ENCODE measurements at regions not wholly inside any gene's neighbourhood (a gene's known extent, or its start where the extent isn't known, plus 50 kb on each side); places are given as distances from the start of the nearest gene placed in this dataset.

DNA sequence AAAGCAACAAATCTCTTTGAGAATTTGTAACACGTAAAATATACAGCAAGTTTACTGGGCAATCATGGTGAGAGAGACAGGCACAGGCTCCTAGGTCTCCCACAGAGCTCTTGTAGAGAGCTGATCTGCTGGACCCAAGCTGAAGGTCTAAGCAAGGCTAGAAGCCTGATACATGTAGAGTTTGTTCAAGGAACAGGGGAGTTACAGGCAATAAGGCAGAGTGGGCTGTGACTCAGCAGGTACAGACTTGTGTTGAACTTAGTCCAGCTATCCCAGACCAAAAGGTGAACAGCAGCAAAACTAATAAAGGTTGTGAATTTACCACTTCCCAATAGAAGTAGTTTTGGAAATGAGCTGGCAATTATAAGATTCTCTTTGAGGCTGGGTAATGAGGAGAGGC lies 273.6 kb downstream of the GRIN2B start:
- H3K4me3 ChIP-seq = no peak overlapping the region
- H3K27me3 ChIP-seq = no peaks in the 10 kb centered on the region
- DNase-seq (ENCODE audit: low spot score in 2 of 2) = no peak
- H3K27ac ChIP-seq = no peak overlapping the region
- intact Hi-C loops (cut with DNase I; ENCODE audit: low total_unique reads) = loop anchor here (5.0 kb wide), 1 partner anchor 921 kb away; the partner anchor contains the start of gene APOLD1
- H3K4me1 ChIP-seq = no peaks in the 10 kb centered on the region
- no peaks in the 10 kb centered on the region for H3K36me3 ChIP-seq
- TF ChIP-seq POLR2AphosphoS5 (IDR thresholded peaks at IDR 0.05) (no peak), POLR2A (IDR thresholded peaks at IDR 0.05) (no peak)
- TF ChIP-seq, protein P1, sequence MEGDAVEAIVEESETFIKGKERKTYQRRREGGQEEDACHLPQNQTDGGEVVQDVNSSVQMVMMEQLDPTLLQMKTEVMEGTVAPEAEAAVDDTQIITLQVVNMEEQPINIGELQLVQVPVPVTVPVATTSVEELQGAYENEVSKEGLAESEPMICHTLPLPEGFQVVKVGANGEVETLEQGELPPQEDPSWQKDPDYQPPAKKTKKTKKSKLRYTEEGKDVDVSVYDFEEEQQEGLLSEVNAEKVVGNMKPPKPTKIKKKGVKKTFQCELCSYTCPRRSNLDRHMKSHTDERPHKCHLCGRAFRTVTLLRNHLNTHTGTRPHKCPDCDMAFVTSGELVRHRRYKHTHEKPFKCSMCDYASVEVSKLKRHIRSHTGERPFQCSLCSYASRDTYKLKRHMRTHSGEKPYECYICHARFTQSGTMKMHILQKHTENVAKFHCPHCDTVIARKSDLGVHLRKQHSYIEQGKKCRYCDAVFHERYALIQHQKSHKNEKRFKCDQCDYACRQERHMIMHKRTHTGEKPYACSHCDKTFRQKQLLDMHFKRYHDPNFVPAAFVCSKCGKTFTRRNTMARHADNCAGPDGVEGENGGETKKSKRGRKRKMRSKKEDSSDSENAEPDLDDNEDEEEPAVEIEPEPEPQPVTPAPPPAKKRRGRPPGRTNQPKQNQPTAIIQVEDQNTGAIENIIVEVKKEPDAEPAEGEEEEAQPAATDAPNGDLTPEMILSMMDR (IDR thresholded peaks at IDR 0.05) = no peak
- H3K9me3 ChIP-seq = no peaks in the 10 kb centered on the region

DNA sequence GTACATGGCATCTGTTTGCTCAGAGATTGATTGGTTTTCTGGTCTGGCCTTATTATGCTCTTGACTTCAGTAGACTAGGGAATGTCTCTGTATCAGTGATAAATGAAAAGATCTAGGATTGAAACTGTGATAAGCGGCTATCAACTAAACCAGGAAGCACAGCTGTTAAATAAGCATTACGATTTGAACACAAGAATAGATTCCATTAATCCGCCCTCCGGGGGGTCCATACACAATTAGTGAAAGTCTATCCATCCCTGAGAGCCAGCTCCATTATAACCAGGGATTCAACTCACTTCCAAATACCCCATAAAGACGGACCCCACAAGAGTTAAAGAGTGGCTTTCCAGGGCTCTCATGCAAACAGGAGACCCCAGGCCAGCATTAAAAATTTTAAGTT lies 279.0 kb downstream of the GRIN2B start:
- Histone ChIP-seq H3K4me1 (no peaks in the 10 kb centered on the region), H3K27me3 (no peaks in the 10 kb centered on the region), H3K27ac (no peak overlapping the region), H3K9me3 (no peaks in the 10 kb centered on the region), H3K4me3 (no peak overlapping the region), H3K36me3 (no peaks in the 10 kb centered on the region)
- no peak for TF ChIP-seq POLR2AphosphoS5 (IDR thresholded peaks at IDR 0.05)
- TF ChIP-seq, protein P1 (IDR thresholded peaks at IDR 0.05) = no peak
- no peak for TF ChIP-seq POLR2A (IDR thresholded peaks at IDR 0.05)
- intact Hi-C loops (cut with DNase I; ENCODE audit: low total_unique reads) = no loop called here
- no peak for DNase-seq (ENCODE audit: low spot score in 2 of 2)

DNA sequence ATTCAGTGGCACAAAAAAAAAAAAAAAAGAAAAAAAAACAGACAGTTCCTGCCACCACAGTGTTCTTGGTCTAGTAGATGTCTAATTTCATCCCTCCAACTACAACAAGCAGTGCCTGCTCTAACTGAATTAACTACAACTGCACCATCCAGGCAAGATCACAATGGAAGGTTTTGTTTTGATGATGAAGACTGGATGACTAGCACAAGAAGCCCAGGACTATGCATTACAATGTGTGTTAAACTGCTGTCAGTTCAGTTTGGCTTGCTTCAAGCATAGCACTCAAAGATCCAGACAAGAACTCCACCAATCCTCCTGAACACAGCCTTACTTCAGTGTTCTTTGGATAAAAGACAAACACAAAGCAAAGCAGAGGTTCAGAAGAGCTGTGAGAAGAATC lies 279.9 kb downstream of the GRIN2B start:
- intact Hi-C loops (cut with DNase I; ENCODE audit: low total_unique reads) = no loop called here
- H3K4me1 ChIP-seq = no peaks in the 10 kb centered on the region
- H3K27me3 ChIP-seq = no peaks in the 10 kb centered on the region
- H3K27ac ChIP-seq = no peak overlapping the region
- TF ChIP-seq POLR2AphosphoS5 (IDR thresholded peaks at IDR 0.05) (no peak), POLR2A (IDR thresholded peaks at IDR 0.05) (no peak)
- TF ChIP-seq, protein P1 (IDR thresholded peaks at IDR 0.05) = no peak
- no peaks in the 10 kb centered on the region for H3K36me3 ChIP-seq
- no peak overlapping the region for H3K4me3 ChIP-seq
- no peak for DNase-seq (ENCODE audit: low spot score in 2 of 2)
- no peaks in the 10 kb centered on the region for H3K9me3 ChIP-seq

DNA sequence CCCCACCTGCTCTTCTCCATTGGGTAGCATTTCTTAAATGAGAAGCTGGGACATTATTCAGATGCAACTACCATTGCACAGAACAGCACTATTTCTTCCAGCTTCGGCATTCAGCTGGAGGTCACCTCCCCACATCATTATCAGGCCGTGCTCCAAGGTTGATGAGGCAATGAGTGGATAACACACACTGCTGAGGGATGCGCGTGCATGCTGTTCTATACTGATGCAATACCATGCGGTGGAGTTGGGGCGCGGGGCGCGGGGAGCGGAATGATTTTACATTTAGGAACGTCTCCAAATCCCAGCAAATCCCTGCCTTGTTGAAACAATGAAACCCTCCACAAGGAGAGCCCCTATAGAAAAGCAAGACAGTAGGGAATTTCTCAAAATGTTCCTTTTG lies 283.4 kb downstream of the GRIN2B start:
- TF ChIP-seq, protein P1 (IDR thresholded peaks at IDR 0.05) = no peak
- TF ChIP-seq POLR2A (IDR thresholded peaks at IDR 0.05) = no peak
- TF ChIP-seq POLR2AphosphoS5 (IDR thresholded peaks at IDR 0.05) = no peak
- peaks cover 0 to 3% of the 10 kb centered on the region in 2 donors for H3K27me3 ChIP-seq
- no peak overlapping the region for H3K4me3 ChIP-seq
- H3K9me3 ChIP-seq = no peaks in the 10 kb centered on the region
- no peak overlapping the region for H3K27ac ChIP-seq
- H3K36me3 ChIP-seq = no peaks in the 10 kb centered on the region
- H3K4me1 ChIP-seq = no peaks in the 10 kb centered on the region
- no peak for DNase-seq (ENCODE audit: low spot score in 2 of 2)
- intact Hi-C loops (cut with DNase I; ENCODE audit: low total_unique reads) = no loop called here

DNA sequence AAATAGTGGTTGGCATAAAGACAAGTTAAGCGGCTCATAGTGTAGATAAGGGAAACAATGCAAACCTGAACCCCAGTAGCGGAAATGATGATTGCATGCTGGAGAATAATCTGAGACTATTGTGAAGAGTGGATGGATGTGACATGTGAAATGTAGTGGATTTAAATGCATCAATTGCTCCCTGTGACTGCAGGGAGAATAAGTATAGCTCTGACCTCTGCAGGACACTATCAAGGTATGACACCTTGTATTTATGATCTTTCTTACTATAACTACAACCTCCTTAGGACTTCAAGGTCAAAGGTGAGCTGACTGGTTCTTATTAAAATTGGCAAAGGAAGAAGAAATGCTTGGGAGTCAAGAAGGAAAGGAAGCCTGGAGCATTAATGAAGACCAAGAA lies 285.6 kb downstream of the GRIN2B start:
- TF ChIP-seq, protein P1 (IDR thresholded peaks at IDR 0.05) = no peak
- TF ChIP-seq POLR2AphosphoS5 (IDR thresholded peaks at IDR 0.05) (no peak), POLR2A (IDR thresholded peaks at IDR 0.05) (no peak)
- H3K27ac ChIP-seq = no peak overlapping the region
- H3K4me1 ChIP-seq = no peaks in the 10 kb centered on the region
- no peak for DNase-seq (ENCODE audit: low spot score in 2 of 2)
- H3K36me3 ChIP-seq = no peaks in the 10 kb centered on the region
- peaks cover 0 to 3% of the 10 kb centered on the region in 2 donors for H3K27me3 ChIP-seq
- no peaks in the 10 kb centered on the region for H3K9me3 ChIP-seq
- intact Hi-C loops (cut with DNase I; ENCODE audit: low total_unique reads) = no loop called here
- no peak overlapping the region for H3K4me3 ChIP-seq

Data from breast epithelium (tissue), 4 donors.